ENCODE measurements at regions not wholly inside any gene's neighbourhood (a gene's known extent, or its start where the extent isn't known, plus 50 kb on each side); places are given as distances from the start of the nearest gene placed in this dataset.

- DNase-seq (ENCODE audit: low read depth): no peak
- no peak overlapping the region for H3K4me3 ChIP-seq (ENCODE audit: low read length)
- no peak for TF ChIP-seq CTCF (conservative IDR thresholded peaks at IDR 0.05; ENCODE audit: low read depth, low read length)
Measured at GRCh38 chr2:128497461-128497860, 178.8 kb upstream of the HS6ST1 start.

GRCh38 chr2:128498086-128498485, 179.4 kb upstream of the HS6ST1 start:
- DNase-seq (ENCODE audit: low read depth): no peak
- no peak for TF ChIP-seq CTCF (conservative IDR thresholded peaks at IDR 0.05; ENCODE audit: low read depth, low read length)
- no peak overlapping the region for H3K4me3 ChIP-seq (ENCODE audit: low read length)

DNA sequence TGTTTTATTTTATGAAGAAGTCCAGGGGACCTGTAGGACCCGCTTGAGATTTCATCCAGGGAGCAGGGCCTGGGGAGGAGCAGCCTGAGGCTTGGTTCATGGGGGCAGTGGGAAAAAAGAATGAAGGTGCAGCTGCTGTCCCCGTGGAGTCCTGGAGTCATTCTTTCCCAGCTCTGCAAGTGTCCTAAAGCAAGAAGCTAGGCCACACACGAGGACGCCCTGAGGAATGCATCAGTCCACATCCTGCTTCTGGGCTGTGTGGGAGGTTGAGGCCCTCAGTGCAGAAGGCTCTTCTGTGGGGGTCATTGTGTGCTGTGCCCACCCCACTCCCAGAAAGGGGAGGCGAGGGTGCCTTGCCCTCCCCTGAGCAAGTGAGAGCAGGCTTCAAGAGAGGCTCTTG, 179.9 kb upstream of the HS6ST1 start:
- no peak for DNase-seq (ENCODE audit: low read depth)
- TF ChIP-seq CTCF (conservative IDR thresholded peaks at IDR 0.05; ENCODE audit: low read depth, low read length): no peak
- no peak overlapping the region for H3K4me3 ChIP-seq (ENCODE audit: low read length)

- no peak for TF ChIP-seq CTCF (conservative IDR thresholded peaks at IDR 0.05; ENCODE audit: low read depth, low read length)
- no peak overlapping the region for H3K4me3 ChIP-seq (ENCODE audit: low read length)
- no peak for DNase-seq (ENCODE audit: low read depth)
Measured at GRCh38 chr2:128499367-128500137, 180.9 kb upstream of the HS6ST1 start.

DNA sequence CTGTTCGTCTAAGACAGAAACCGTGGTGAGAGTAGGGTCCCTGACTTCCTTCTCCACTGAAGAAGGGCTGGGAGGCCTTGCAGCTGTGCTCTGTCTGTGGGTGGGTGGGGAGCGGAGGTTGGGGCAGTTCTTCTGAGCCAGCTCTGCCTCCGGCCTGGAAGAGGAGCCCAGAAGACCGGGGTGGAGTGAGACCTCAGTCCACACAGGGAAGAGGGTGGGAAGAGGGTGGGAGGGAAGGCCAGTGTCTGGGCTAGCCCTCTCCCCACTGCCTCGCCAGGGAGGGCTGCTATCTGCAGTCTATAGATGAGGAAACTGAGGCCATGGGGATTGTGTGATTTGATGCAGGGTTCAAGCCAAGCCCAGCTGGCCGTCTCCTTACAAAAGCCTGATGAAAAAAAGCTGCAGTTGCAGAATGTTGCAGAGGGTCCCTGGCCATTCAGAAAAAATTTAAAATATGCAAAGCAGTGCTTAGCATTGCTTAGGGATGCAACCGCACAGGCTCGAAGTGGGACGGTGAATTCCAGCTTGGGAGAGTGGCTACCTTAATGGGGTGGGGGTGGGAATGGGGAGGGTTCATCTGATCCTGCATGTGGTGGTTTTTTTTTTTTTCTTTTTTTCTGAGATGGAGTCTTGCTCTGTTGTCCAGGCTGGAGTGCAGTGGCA, 181.6 kb upstream of the HS6ST1 start:
- DNase-seq (ENCODE audit: low read depth): no peak
- no peak for TF ChIP-seq CTCF (conservative IDR thresholded peaks at IDR 0.05; ENCODE audit: low read depth, low read length)
- no peak overlapping the region for H3K4me3 ChIP-seq (ENCODE audit: low read length)

DNA sequence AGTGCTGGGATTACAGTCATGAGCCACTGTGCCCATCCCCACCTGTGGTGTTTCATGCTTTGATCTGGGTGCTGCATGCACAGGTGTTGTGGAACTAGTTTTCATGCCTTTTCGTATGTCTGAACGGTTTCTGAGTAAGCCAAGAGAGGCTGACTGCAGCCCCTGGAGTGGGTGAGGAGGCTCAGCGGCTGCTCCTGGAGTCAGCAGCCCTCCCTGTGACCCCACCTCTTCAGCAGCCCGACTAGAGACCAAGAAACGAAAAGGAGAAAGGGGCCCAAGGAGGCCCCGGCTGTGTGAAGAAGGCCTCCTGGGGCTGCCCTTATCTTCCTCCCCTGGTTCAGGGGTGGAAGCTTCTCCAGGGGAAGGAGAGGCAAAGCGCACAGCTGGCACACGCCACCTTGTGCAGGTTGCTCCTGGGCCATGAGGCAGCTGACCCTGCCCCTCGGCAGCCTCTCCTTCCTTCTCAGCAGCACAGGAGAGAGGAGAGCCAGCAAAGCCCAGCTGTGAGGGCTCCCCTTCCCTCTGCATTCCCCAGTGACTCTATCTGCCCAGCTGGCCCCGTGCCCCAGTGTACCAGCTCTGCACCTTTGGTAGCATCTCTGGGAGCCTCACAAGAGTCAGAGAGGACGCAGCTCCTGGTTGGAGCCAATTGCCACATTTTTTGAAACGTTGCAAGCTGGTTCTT, 182.5 kb upstream of the HS6ST1 start:
- no peak overlapping the region for H3K4me3 ChIP-seq (ENCODE audit: low read length)
- TF ChIP-seq CTCF (conservative IDR thresholded peaks at IDR 0.05; ENCODE audit: low read depth, low read length): no peak
- no peak for DNase-seq (ENCODE audit: low read depth)

All from retinal pigment epithelial cell (primary cell).